ENCODE measurements at regions not wholly inside any gene's neighbourhood (a gene's known extent, or its start where the extent isn't known, plus 50 kb on each side); places are given as distances from the start of the nearest gene placed in this dataset.

DNA sequence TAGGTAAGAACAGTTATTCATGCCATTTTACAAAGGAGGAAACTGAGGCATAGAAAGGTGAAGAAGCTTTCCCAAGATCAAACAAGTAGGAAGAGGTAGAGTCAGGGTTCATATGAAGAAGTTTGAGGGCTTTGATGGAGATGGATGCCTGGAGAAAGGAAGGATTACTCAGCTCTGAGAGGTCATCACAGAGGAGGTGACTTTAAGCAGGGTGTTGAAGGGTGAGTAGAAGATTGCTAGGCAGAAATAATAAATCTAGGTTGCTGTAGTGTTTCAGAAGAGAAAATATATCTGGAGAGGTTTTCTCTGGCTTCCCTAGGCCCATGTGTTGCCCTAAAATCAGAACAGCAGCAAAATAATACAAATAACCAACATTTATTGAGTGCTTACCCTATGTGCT lies 196.3 kb downstream of the PALM2AKAP2 start:
- no peak overlapping the region for H3K27ac ChIP-seq (ENCODE audit: low read length)
- no peaks in the 10 kb centered on the region for H3K36me3 ChIP-seq (ENCODE audit: insufficient read depth, low read length)
- no peaks in the 10 kb centered on the region for H3K9me3 ChIP-seq (ENCODE audit: insufficient read depth, low read length, severe bottlenecking)
- no peak for TF ChIP-seq EZH2 (IDR thresholded peaks at IDR 0.05; ENCODE audit: borderline replicate concordance, low read depth, low read length, severe bottlenecking)
- TF ChIP-seq, protein P1, sequence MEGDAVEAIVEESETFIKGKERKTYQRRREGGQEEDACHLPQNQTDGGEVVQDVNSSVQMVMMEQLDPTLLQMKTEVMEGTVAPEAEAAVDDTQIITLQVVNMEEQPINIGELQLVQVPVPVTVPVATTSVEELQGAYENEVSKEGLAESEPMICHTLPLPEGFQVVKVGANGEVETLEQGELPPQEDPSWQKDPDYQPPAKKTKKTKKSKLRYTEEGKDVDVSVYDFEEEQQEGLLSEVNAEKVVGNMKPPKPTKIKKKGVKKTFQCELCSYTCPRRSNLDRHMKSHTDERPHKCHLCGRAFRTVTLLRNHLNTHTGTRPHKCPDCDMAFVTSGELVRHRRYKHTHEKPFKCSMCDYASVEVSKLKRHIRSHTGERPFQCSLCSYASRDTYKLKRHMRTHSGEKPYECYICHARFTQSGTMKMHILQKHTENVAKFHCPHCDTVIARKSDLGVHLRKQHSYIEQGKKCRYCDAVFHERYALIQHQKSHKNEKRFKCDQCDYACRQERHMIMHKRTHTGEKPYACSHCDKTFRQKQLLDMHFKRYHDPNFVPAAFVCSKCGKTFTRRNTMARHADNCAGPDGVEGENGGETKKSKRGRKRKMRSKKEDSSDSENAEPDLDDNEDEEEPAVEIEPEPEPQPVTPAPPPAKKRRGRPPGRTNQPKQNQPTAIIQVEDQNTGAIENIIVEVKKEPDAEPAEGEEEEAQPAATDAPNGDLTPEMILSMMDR (IDR thresholded peaks at IDR 0.05; ENCODE audit: borderline replicate concordance, extremely low read depth, low read length, poor library complexity, severe bottlenecking) = no peak
- H3K27me3 ChIP-seq (ENCODE audit: insufficient read depth, low read length, poor library complexity) = no peaks in the 10 kb centered on the region
- DNase-seq (no peak), ATAC-seq (ENCODE audit: insufficient read depth, low read depth) (no peak)
- H3K9ac ChIP-seq (ENCODE audit: low read depth, low read length) = no peak overlapping the region
- H3K79me2 ChIP-seq (ENCODE audit: insufficient read depth, low read length) = no peaks in the 10 kb centered on the region
- H4K20me1 ChIP-seq (ENCODE audit: insufficient read depth, low read length) = no peaks in the 10 kb centered on the region
- no peak overlapping the region for H3K4me2 ChIP-seq (ENCODE audit: insufficient read depth, low read length)
- no peak overlapping the region for H3K4me3 ChIP-seq (ENCODE audit: low read depth in 1 of 2, low read length in 2 of 2)
- no peaks in the 10 kb centered on the region for H3K4me1 ChIP-seq (ENCODE audit: insufficient read depth, low read length)
- H2AFZ ChIP-seq (ENCODE audit: low read depth, low read length) = no peak overlapping the region

DNA sequence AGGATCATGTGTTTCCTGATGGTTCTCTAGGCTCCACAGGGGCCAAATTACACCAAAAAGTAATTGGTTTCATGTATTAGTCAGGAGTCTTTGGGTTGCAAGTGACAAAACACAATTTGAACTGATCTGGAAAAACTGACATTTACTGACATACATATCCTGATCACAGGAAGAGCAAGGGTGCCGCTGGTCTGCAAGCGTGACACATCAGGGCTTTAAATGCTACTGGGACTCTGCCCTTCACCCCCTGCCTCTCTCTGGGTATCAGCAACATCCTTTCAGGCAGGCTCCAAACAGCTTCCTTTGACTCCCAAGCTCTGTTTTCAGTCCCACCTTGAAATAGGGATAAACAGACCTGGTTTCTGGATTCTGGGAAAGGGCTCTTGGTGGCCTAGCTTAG lies 197.5 kb downstream of the PALM2AKAP2 start:
- Histone ChIP-seq H3K36me3 (ENCODE audit: insufficient read depth, low read length) (no peaks in the 10 kb centered on the region), H3K79me2 (ENCODE audit: insufficient read depth, low read length) (no peaks in the 10 kb centered on the region), H3K4me3 (ENCODE audit: low read depth in 1 of 2, low read length in 2 of 2) (no peak overlapping the region), H3K4me2 (ENCODE audit: insufficient read depth, low read length) (no peak overlapping the region), H4K20me1 (ENCODE audit: insufficient read depth, low read length) (no peaks in the 10 kb centered on the region), H3K27me3 (ENCODE audit: insufficient read depth, low read length, poor library complexity) (no peaks in the 10 kb centered on the region), H3K4me1 (ENCODE audit: insufficient read depth, low read length) (no peaks in the 10 kb centered on the region), H3K27ac (ENCODE audit: low read length) (no peak overlapping the region), H2AFZ (ENCODE audit: low read depth, low read length) (no peak overlapping the region), H3K9ac (ENCODE audit: low read depth, low read length) (no peak overlapping the region), H3K9me3 (ENCODE audit: insufficient read depth, low read length, severe bottlenecking) (no peaks in the 10 kb centered on the region)
- ATAC-seq (ENCODE audit: insufficient read depth, low read depth) (no peak), DNase-seq (no peak)
- no peak for TF ChIP-seq EZH2 (IDR thresholded peaks at IDR 0.05; ENCODE audit: borderline replicate concordance, low read depth, low read length, severe bottlenecking)
- TF ChIP-seq, protein P1 (IDR thresholded peaks at IDR 0.05; ENCODE audit: borderline replicate concordance, extremely low read depth, low read length, poor library complexity, severe bottlenecking) = no peak

DNA sequence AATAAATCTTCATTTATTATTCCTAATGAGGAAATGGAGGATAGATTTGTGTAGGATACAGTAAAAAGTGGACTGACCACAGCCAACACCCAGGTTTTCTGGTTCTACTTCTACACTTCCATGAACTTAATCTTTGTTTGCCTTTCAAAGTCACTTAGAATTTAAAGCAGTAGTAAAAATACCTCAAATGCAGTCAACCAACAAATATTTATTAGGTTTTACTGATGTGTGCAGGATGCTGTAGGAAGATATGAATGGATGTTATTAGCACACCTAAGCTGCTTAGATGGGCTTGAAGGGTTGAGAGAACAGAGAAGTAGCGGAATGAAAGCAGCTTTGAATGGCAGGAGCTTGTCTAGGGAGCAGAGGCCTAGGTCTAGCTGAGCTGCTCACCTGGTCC lies 201.1 kb downstream of the PALM2AKAP2 start:
- H2AFZ ChIP-seq (ENCODE audit: low read depth, low read length) = no peak overlapping the region
- ATAC-seq (ENCODE audit: insufficient read depth, low read depth) (no peak), DNase-seq (no peak)
- H3K9ac ChIP-seq (ENCODE audit: low read depth, low read length) = no peak overlapping the region
- no peak overlapping the region for H3K4me3 ChIP-seq (ENCODE audit: low read depth in 1 of 2, low read length in 2 of 2)
- no peak overlapping the region for H3K27ac ChIP-seq (ENCODE audit: low read length)
- no peaks in the 10 kb centered on the region for H4K20me1 ChIP-seq (ENCODE audit: insufficient read depth, low read length)
- H3K36me3 ChIP-seq (ENCODE audit: insufficient read depth, low read length) = no peaks in the 10 kb centered on the region
- H3K27me3 ChIP-seq (ENCODE audit: insufficient read depth, low read length, poor library complexity) = no peaks in the 10 kb centered on the region
- H3K4me1 ChIP-seq (ENCODE audit: insufficient read depth, low read length) = no peaks in the 10 kb centered on the region
- TF ChIP-seq EZH2 (IDR thresholded peaks at IDR 0.05; ENCODE audit: borderline replicate concordance, low read depth, low read length, severe bottlenecking) = no peak
- TF ChIP-seq, protein P1 (IDR thresholded peaks at IDR 0.05; ENCODE audit: borderline replicate concordance, extremely low read depth, low read length, poor library complexity, severe bottlenecking) = no peak
- no peaks in the 10 kb centered on the region for H3K9me3 ChIP-seq (ENCODE audit: insufficient read depth, low read length, severe bottlenecking)
- no peak overlapping the region for H3K4me2 ChIP-seq (ENCODE audit: insufficient read depth, low read length)
- no peaks in the 10 kb centered on the region for H3K79me2 ChIP-seq (ENCODE audit: insufficient read depth, low read length)

DNA sequence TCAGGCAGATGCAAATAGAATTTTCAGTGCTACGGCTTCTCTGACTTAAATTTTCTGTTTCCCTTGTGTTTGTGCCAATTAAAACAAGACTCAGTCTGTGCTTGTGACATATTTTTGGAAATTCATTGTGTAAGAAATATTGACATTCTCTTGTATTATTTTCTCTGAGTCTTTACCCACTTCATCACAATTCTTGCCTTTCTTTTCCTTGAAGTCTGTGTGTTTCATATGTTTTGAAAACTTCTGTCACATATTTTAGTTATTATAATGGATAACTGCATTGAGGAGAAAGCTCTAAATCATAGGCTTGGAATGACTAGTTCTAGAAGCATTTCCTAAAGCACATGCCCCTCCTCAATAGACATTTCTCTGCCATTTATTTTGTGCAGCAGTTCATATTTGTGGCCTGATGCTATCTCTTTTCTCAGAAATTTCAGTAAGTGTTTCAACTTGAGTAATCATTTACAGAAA lies 206.6 kb downstream of the PALM2AKAP2 start:
- H3K9me3 ChIP-seq (ENCODE audit: insufficient read depth, low read length, severe bottlenecking) = no peaks in the 10 kb centered on the region
- no peak for ATAC-seq (ENCODE audit: insufficient read depth, low read depth)
- H3K4me3 ChIP-seq (ENCODE audit: low read depth in 1 of 2, low read length in 2 of 2) = no peak overlapping the region
- H3K79me2 ChIP-seq (ENCODE audit: insufficient read depth, low read length) = no peaks in the 10 kb centered on the region
- DNase-seq = no peak
- H3K9ac ChIP-seq (ENCODE audit: low read depth, low read length) = no peak overlapping the region
- no peaks in the 10 kb centered on the region for H3K27me3 ChIP-seq (ENCODE audit: insufficient read depth, low read length, poor library complexity)
- TF ChIP-seq, protein P1 (IDR thresholded peaks at IDR 0.05; ENCODE audit: borderline replicate concordance, extremely low read depth, low read length, poor library complexity, severe bottlenecking) = no peak
- no peak for TF ChIP-seq EZH2 (IDR thresholded peaks at IDR 0.05; ENCODE audit: borderline replicate concordance, low read depth, low read length, severe bottlenecking)
- H3K4me1 ChIP-seq (ENCODE audit: insufficient read depth, low read length) = no peaks in the 10 kb centered on the region
- H4K20me1 ChIP-seq (ENCODE audit: insufficient read depth, low read length) = no peaks in the 10 kb centered on the region
- no peak overlapping the region for H3K4me2 ChIP-seq (ENCODE audit: insufficient read depth, low read length)
- no peaks in the 10 kb centered on the region for H3K36me3 ChIP-seq (ENCODE audit: insufficient read depth, low read length)
- no peak overlapping the region for H2AFZ ChIP-seq (ENCODE audit: low read depth, low read length)
- no peak overlapping the region for H3K27ac ChIP-seq (ENCODE audit: low read length)

Data from DND-41 (cell line).